ENCODE measurements at regions not wholly inside any gene's neighbourhood (a gene's known extent, or its start where the extent isn't known, plus 50 kb on each side); places are given as distances from the start of the nearest gene placed in this dataset.

- CTCF ChIA-PET = no interaction called here
These were observed 84.8 kb upstream of the EGR2 start for GRCh38 chr10:62900829-62901571.

GRCh38 chr10:62899311-62899710, 83.1 kb upstream of the EGR2 start:
- DNase-seq (ENCODE audit: extremely low spot score) = no peak
- ChIA-PET CTCF (no interaction called here), POLR2A (no interaction called here)
- TF ChIP-seq CTBP1 (IDR thresholded peaks at IDR 0.05; ENCODE audit: borderline replicate concordance) (no peak), SP1 (IDR thresholded peaks at IDR 0.05) (no peak), FOXM1 (IDR thresholded peaks at IDR 0.05; ENCODE audit: borderline replicate concordance) (no peak), FOXA1 (IDR thresholded peaks at IDR 0.05) (no peak), HDGF (IDR thresholded peaks at IDR 0.05; ENCODE audit: borderline replicate concordance) (no peak), TARDBP (IDR thresholded peaks at IDR 0.05) (no peak), PKNOX1 (IDR thresholded peaks at IDR 0.05) (no peak), LEF1 (IDR thresholded peaks at IDR 0.05; ENCODE audit: borderline replicate concordance) (no peak)

More at GRCh38 chr10:62900829-62901571, 84.8 kb upstream of the EGR2 start:
- POLR2A ChIA-PET = no interaction called here
- TF ChIP-seq NFRKB (IDR thresholded peaks at IDR 0.05) (no peak), FOXK2 (IDR thresholded peaks at IDR 0.05) (no peak), L3MBTL2 (conservative IDR thresholded peaks at IDR 0.05) (no peak), PKNOX1 (IDR thresholded peaks at IDR 0.05) (no peak), BHLHE40 (IDR thresholded peaks at IDR 0.05; ENCODE audit: borderline replicate concordance) (no peak), TARDBP (IDR thresholded peaks at IDR 0.05) (no peak), LEF1 (IDR thresholded peaks at IDR 0.05; ENCODE audit: borderline replicate concordance) (no peak), FOXA1 (IDR thresholded peaks at IDR 0.05) (no peak), ELF4 (IDR thresholded peaks at IDR 0.05) (no peak), CTBP1 (IDR thresholded peaks at IDR 0.05; ENCODE audit: borderline replicate concordance) (no peak)
- no peak for DNase-seq (ENCODE audit: extremely low spot score)

- POLR2A ChIA-PET = no interaction called here
- CTCF ChIA-PET = no interaction called here
- TF ChIP-seq ARNT (IDR thresholded peaks at IDR 0.05) (no peak), LEF1 (IDR thresholded peaks at IDR 0.05; ENCODE audit: borderline replicate concordance) (no peak), TARDBP (IDR thresholded peaks at IDR 0.05) (no peak), SUZ12 (IDR thresholded peaks at IDR 0.05) (no peak), L3MBTL2 (conservative IDR thresholded peaks at IDR 0.05) (no peak), NFRKB (IDR thresholded peaks at IDR 0.05) (no peak), PKNOX1 (IDR thresholded peaks at IDR 0.05) (no peak), HDGF (IDR thresholded peaks at IDR 0.05; ENCODE audit: borderline replicate concordance) (no peak), CTBP1 (IDR thresholded peaks at IDR 0.05; ENCODE audit: borderline replicate concordance) (no peak), FOXA1 (IDR thresholded peaks at IDR 0.05) (no peak), SP1 (IDR thresholded peaks at IDR 0.05) (no peak), FOXK2 (IDR thresholded peaks at IDR 0.05) (no peak), FOXM1 (IDR thresholded peaks at IDR 0.05; ENCODE audit: borderline replicate concordance) (no peak), BHLHE40 (IDR thresholded peaks at IDR 0.05; ENCODE audit: borderline replicate concordance) (no peak), ELF4 (IDR thresholded peaks at IDR 0.05) (no peak), ZNF384 (IDR thresholded peaks at IDR 0.05) (no peak)
- no peak for DNase-seq (ENCODE audit: extremely low spot score)
These were observed 78.9 kb upstream of the EGR2 start for GRCh38 chr10:62895063-62895462.

- TF ChIP-seq SUZ12 (IDR thresholded peaks at IDR 0.05) (no peak), HDGF (IDR thresholded peaks at IDR 0.05; ENCODE audit: borderline replicate concordance) (no peak), BHLHE40 (IDR thresholded peaks at IDR 0.05; ENCODE audit: borderline replicate concordance) (no peak), CTBP1 (IDR thresholded peaks at IDR 0.05; ENCODE audit: borderline replicate concordance) (no peak), ZNF384 (IDR thresholded peaks at IDR 0.05) (no peak), L3MBTL2 (conservative IDR thresholded peaks at IDR 0.05) (no peak)
- ChIA-PET POLR2A (no interaction called here), CTCF (no interaction called here)
- DNase-seq (ENCODE audit: extremely low spot score) = no peak
These were observed 78.0 kb upstream of the EGR2 start for GRCh38 chr10:62894156-62894555.

- DNase-seq (ENCODE audit: extremely low spot score) = no peak
- TF ChIP-seq L3MBTL2 (conservative IDR thresholded peaks at IDR 0.05) = no peak
- TF ChIP-seq PKNOX1 (IDR thresholded peaks at IDR 0.05) = no peak
- no peak for TF ChIP-seq BHLHE40 (IDR thresholded peaks at IDR 0.05; ENCODE audit: borderline replicate concordance)
- TF ChIP-seq FOXA1 (IDR thresholded peaks at IDR 0.05) = no peak
- TF ChIP-seq LEF1 (IDR thresholded peaks at IDR 0.05; ENCODE audit: borderline replicate concordance) = no peak
- ChIA-PET POLR2A (no interaction called here), CTCF (no interaction called here)
These were observed 76.9 kb upstream of the EGR2 start for GRCh38 chr10:62893036-62893435.

GRCh38 chr10:62890395-62890794, 74.2 kb upstream of the EGR2 start:
- TF ChIP-seq HDGF (IDR thresholded peaks at IDR 0.05; ENCODE audit: borderline replicate concordance) (no peak), ZNF384 (IDR thresholded peaks at IDR 0.05) (no peak), LEF1 (IDR thresholded peaks at IDR 0.05; ENCODE audit: borderline replicate concordance) (no peak), FOXA1 (IDR thresholded peaks at IDR 0.05) (no peak), SUZ12 (IDR thresholded peaks at IDR 0.05) (no peak), ELF4 (IDR thresholded peaks at IDR 0.05) (no peak), SP1 (IDR thresholded peaks at IDR 0.05) (no peak), L3MBTL2 (conservative IDR thresholded peaks at IDR 0.05) (no peak)
- ChIA-PET CTCF (no interaction called here), POLR2A (no interaction called here)
- no peak for DNase-seq (ENCODE audit: extremely low spot score)
